ENCODE measurements at regions not wholly inside any gene's neighbourhood (a gene's known extent, or its start where the extent isn't known, plus 50 kb on each side); places are given as distances from the start of the nearest gene placed in this dataset.
"Not testable (repeated sequence)": the region's sequence is repeated elsewhere in the genome, so short reads cannot be mapped to it uniquely, and the experiment has no call there.

DNA sequence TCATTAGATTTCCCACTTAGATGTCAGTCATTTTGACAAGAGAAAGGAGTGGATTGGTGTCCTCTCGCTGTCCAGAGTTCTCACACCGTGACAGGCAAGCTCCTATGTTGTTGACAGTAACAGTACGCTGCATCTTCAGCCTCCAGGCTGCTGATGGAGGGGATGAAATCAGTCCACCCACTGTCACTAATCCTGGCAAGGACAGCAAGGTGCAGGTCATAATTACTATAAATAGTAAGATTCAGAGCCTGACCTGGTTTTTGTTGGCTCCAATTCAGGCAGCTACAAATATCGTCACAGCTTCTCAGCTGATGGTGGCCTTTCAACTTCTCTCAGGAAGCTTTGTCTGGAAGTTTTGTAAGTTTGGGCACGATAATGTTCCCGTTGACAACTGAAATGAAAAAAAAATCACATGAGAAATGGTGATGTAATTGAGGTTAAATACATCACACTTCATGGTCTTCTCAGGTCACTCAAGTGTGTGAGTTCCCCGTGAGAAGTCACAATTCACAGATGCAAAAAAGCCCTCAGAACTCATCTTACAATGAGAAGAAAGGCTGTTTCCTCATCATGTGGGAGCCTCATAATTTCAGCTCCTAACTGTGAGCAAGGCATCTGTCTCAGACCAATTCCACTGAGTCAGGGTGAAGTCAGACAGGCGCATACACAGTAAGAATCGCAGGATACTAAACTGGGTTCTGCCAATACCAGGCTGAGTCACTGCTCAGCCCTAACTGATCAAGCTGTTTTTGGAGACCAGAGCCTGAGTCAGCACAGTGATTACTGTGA lies 516.9 kb downstream of the RPIA start:
- DNase-seq (ENCODE audit: low read depth in 1 of 2, low spot score in 1 of 2): not testable (repeated sequence)

DNA sequence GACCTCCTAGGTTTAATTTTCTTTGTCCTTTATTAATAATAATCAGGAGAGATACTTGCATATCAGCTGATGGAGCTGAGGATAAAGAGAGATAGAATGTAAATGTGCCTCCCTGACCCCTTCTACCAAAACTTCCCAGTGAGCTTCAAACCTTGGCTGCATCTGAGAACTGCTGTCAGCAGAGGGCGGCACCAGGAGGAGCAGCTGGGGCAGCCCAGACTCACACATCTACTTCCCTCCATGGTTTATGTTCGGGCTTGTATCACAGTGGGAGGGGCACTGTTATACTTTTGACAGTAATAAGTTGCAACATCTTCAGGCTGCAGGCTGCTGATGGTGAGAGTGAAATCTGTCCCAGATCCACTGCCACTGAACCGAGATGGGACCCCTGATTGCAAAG lies 521.7 kb downstream of the RPIA start:
- not testable (repeated sequence) for DNase-seq (ENCODE audit: low read depth in 1 of 2, low spot score in 1 of 2)

- not testable (repeated sequence) for DNase-seq (ENCODE audit: low read depth in 1 of 2, low spot score in 1 of 2)
These were observed 522.3 kb downstream of the RPIA start for GRCh38 chr2:89213811-89214210.

DNA sequence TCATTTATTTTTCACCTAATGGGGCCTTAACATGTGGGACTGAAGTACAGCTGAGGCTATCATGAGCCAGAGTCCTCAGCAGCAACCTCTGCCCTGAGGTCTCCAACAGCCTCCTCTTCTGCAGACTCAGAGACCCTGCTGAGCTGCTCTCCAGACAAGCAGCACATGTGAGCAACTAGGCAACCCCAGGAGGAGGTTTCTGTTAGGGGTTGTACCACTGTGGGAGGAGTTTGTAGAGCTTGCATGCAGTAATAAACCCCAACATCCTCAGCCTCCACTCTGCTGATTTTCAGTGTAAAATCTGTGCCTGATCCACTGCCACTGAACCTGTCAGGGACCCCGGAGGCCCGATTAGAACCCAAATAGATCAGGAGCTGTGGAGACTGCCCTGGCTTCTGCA lies 530.0 kb downstream of the RPIA start:
- DNase-seq (ENCODE audit: low read depth in 1 of 2, low spot score in 1 of 2): not testable (repeated sequence)

GRCh38 chr2:89222063-89222732 lies 530.7 kb downstream of the RPIA start:
- DNase-seq (ENCODE audit: low read depth in 1 of 2, low spot score in 1 of 2): not testable (repeated sequence)

GRCh38 chr2:89224803-89225202 lies 533.3 kb downstream of the RPIA start:
- not testable (repeated sequence) for DNase-seq (ENCODE audit: low read depth in 1 of 2, low spot score in 1 of 2)

- not testable (repeated sequence) for DNase-seq (ENCODE audit: low read depth in 1 of 2, low spot score in 1 of 2)
These were observed 538.5 kb downstream of the RPIA start for GRCh38 chr2:89229979-89230378.

DNA sequence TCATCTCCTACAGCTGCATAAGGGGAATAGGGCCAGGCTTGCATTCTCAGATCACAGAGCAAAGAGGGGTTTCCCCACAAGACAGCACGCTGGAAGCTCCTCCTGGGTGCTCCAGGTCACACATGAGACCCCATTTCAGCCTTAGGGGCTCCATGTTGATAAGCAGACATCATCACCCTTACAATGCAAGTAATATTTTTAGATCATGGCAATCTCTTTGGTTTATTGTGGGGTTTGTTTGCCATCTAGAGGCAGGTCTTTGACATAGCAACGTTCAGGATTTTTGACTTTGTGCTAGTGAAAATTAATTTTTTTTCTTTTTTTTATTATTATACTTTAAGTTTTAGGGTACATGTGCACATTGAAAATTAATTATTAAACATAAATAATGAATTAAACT lies 539.8 kb downstream of the RPIA start:
- DNase-seq (ENCODE audit: low read depth in 1 of 2, low spot score in 1 of 2): not testable (repeated sequence)

- DNase-seq (ENCODE audit: low read depth in 1 of 2, low spot score in 1 of 2): not testable (repeated sequence)
These were observed 542.5 kb downstream of the RPIA start for GRCh38 chr2:89233931-89234330.

- not testable (repeated sequence) for DNase-seq (ENCODE audit: low read depth in 1 of 2, low spot score in 1 of 2)
These were observed 543.5 kb downstream of the RPIA start for GRCh38 chr2:89234818-89235466.

- DNase-seq (ENCODE audit: low read depth in 1 of 2, low spot score in 1 of 2): not testable (repeated sequence)
These were observed 545.5 kb downstream of the RPIA start for GRCh38 chr2:89236832-89237450.

DNA sequence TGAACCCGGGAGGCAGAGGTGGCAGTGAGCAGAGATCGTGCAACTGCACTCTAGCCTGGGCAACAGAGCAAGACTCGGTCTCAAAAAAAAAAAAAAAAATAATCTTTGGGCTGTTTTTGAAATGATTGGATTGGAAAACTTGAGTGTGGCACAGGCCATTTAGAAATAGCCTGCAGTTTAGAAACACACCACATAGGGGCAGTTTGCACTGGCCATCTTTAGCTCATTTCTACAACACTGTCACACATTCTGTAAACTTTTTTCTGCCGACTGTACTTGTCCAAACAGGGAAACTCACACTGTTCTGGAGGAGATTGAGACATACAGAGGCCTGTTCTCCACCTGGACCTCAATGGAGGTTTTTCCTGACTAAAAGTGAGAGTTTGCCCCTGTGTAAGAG lies 546.3 kb downstream of the RPIA start:
- not testable (repeated sequence) for DNase-seq (ENCODE audit: low read depth in 1 of 2, low spot score in 1 of 2)

- not testable (repeated sequence) for DNase-seq (ENCODE audit: low read depth in 1 of 2, low spot score in 1 of 2)
These were observed 551.7 kb downstream of the RPIA start for GRCh38 chr2:89243114-89243700.

DNA sequence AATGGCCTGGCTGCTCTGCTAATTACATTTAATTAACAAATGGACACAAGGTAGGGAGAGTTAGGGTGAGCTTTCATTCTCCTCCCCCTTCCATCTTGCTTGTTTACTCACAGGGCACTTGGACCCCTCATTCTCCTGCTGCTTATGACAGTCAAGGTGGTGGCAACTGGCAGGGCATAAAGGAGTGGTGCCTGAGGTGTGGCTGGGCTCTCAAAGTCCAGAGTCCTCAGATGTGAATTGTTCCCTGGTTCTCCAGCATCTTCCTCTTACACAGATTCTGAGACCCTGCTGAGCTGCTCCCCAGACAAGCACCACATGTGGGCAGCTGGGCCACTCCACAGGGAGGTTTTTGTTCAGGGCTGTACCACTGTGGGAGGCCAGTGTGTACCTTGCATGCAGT lies 552.9 kb downstream of the RPIA start:
- not testable (repeated sequence) for DNase-seq (ENCODE audit: low read depth in 1 of 2, low spot score in 1 of 2)

DNA sequence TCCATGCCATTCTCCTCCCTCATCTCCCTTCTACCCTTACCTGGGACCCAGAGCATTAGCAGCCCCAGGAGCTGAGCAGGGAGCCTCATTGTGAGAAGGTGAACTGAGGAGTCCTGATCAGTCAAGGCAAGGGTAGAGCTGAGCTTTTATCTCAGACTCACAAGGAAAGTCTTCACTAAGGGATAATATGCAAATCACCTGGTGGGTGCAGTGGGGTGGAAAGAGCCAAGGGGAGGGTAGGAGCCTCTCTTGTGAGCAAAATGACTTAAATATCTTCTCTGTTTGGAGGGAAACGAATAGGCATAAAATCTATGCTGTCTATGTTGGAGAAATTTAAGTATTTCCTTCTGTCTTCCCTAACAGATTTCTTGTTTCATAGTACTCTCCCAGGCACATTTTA lies 554.0 kb downstream of the RPIA start:
- not testable (repeated sequence) for DNase-seq (ENCODE audit: low read depth in 1 of 2, low spot score in 1 of 2)

DNA sequence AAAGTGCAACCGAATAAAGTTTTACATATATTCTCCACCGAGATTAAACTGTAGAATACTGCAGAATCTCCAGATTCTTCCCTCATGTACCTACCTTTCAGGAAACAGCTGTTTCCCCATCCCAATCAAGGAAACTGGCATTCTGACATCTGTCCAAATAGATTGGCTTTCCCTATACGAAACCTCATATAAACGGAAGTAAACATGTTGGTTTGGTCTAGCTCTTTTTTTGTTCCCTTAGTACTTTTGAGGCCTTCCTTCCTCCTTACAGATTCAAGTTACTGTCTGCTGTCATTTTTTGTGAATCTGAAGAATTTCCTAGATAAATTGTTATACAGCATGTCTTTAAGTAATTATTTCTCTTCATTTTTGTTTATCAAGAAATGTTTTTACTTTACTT lies 554.6 kb downstream of the RPIA start:
- not testable (repeated sequence) for DNase-seq (ENCODE audit: low read depth in 1 of 2, low spot score in 1 of 2)

DNA sequence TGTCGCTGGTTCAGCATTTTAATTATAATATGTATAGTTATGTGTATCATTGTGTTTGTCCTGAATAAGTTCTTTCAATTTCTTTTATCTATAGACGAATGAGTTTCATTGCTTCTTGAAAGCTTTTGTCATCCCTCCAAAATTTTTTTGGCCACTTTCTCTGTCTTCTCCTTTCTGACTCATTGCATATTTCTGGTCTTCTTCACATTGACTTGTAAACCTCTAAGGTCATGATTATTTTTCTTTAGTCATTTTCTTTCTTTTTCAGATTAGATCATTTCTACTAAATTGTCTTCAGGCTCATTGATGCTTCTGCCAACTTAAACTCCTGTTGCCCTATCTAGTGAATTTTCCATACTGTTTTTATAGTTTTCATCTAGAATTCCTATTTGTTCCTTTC lies 555.1 kb downstream of the RPIA start:
- DNase-seq (ENCODE audit: low read depth in 1 of 2, low spot score in 1 of 2): not testable (repeated sequence)

DNA sequence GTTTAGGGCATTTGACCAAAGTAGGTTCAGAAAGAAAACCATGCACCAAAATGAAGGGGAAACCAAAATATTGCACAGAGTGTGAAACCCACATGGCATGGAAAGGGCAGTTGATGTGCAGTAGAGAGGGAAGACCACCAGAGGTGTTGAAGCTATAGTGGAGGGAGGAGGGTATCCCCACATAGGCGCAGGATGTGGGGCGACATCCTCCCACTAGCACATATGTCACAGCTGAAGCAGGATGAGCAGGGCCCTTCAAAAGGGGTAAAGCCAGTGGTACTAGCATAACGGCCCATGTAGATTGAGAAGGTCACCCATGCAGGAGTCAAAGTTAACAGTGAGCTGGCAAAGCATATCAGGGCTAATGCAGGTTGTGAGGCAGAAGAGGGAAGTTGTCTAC lies 563.5 kb downstream of the RPIA start:
- DNase-seq (ENCODE audit: low read depth in 1 of 2, low spot score in 1 of 2): not testable (repeated sequence)

- not testable (repeated sequence) for DNase-seq (ENCODE audit: low read depth in 1 of 2, low spot score in 1 of 2)
These were observed 582.0 kb downstream of the RPIA start for GRCh38 chr2:89273443-89273842.

- not testable (repeated sequence) for DNase-seq (ENCODE audit: low read depth in 1 of 2, low spot score in 1 of 2)
These were observed 589.1 kb downstream of the RPIA start for GRCh38 chr2:89280536-89280935.
